Right lobe of liver (tissue), 6 donors: ENCODE measurements at regions not wholly inside any gene's neighbourhood (a gene's known extent, or its start where the extent isn't known, plus 50 kb on each side); places are given as distances from the start of the nearest gene placed in this dataset.

Experiments
- ATAC-seq, 4 donors: fragments of 200-7000 bp; cut with Tn5 transposase; one replicate each; pipeline ENCODE4 v1.9.1; 2020; ENCODE audit warnings: mild to moderate bottlenecking in 4 of 4, moderate library complexity in 4 of 4
- DNase-seq, 3 donors: peaks; one replicate each; pipeline ENCODE4 v3.0.0-alpha.2; 2020
- H3K27ac ChIP-seq, 3 donors: fragments of 200-600 bp; one replicate each; pipeline ENCODE4 v1.8.0; 2022
- H3K27me3 ChIP-seq, 2 donors: fragments of 200-600 bp; one replicate each; pipeline ENCODE4 v1.8.0; 2022
- H3K36me3 ChIP-seq, 4 donors: fragments of 200-600 bp; sonication (generic) in 1 of 4; one replicate each; pipeline versions ENCODE4 v1.5.1 to v1.8.0; 2017 to 2022; ENCODE audit warnings: control low read depth in 1 of 4
- H3K4me1 ChIP-seq, 4 donors: fragments of 200-600 bp; sonication (generic) in 1 of 4; one replicate each; pipeline versions ENCODE4 v1.5.1 to v1.8.0; 2017 to 2022; ENCODE audit warnings: control low read depth in 1 of 4
- H3K4me3 ChIP-seq, 3 donors: fragments of 200-600 bp; one replicate each; pipeline ENCODE4 v1.8.0; 2022
- H3K9me3 ChIP-seq, 4 donors: fragments of 200-600 bp; sonication (generic) in 1 of 4; one replicate each; pipeline versions ENCODE4 v1.5.1 to v1.8.0; 2017 to 2022; ENCODE audit warnings: control low read depth in 1 of 4
- POLR2A ChIP-seq: fragments of 450-650 bp; IDR thresholded peaks from one replicate; pipeline ENCODE4 v1.6.1; 2017; ENCODE audit warnings: antibody characterized with exemption, mild to moderate bottlenecking
- WGBS: methylation state at CpG from one replicate; pipeline ENCODE4 v1.1.6; 2018; ENCODE audit warnings: low coverage, low lambda C conversion rate; ENCODE audit not compliant: insufficient coverage; ENCODE audit errors: missing lambda C conversion rate; 5-methylcytosine and 5-hydroxymethylcytosine counted together
- intact Hi-C, 2 donors: fragments of 100-400 bp; cut with DNase I; formaldehyde crosslinking; loops; one replicate each; pipeline versions ENCODE4 v1.11.2 to v1.14.1; 2022
- TF ChIP-seq, protein P1 (sequence below), 4 donors: fragments of 200-600 bp in 3 of 4; fragments of 450-650 bp in 1 of 4; IDR thresholded peaks; one replicate each; pipeline versions ENCODE4 v1.5.1 to v1.8.0; 2016 to 2022; ENCODE audit warnings: antibody characterized with exemption in 4 of 4, mild to moderate bottlenecking in 2 of 4
- donor health status: DM: no; HTN: yes; CAD: no.
- donor health status: DM: no; HTN: no; CAD: no.
- donor health status: DM: no; HTN: no; CAD: no.
- donor health status: DM: no; HTN: yes; CAD: no.
- donor health status: DM: no; HTN: yes; CAD: no.

DNA sequence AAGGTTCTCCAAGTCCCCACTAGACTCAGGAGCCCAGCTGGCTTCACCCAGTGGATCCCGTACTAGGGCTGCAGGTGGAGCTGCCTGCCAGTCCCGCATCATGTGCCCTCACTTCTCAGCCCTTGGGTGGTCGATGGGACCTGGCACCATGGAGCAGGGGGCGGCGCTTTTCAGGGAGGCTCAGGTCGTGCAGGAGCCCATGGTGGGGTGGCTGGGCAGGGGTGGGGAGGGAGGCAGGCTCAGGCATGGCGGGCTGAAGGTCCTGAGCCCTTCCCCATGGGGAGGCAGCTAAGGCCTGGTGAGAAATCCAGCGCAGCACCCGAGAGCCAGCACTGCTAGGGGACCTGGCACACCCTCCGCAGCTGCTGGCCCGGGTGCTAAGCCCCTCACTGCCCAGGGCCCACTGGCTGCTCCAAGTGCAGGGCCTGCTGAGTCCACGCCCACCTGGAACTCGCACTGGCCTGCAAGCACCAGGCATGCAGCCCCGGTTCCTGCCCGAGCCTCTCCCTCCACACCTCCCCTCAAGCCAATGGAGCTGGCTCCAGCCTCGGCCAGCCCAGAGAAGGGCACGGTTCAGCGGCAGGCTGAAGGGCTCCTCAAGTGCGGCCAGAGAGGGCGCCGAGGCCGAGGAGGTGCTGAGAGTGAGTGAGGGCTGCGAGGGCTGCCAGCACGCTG, 72.7 kb upstream of the SLIT2 start:
- Histone ChIP-seq H3K4me3 (no peak overlapping the region), H3K27ac (no peak overlapping the region), H3K4me1 (no peaks in the 10 kb centered on the region), H3K9me3 (no peaks in the 10 kb centered on the region), H3K36me3 (no peaks in the 10 kb centered on the region), H3K27me3 (no peaks in the 10 kb centered on the region)
- TF ChIP-seq POLR2A: no peak
- TF ChIP-seq, protein P1, sequence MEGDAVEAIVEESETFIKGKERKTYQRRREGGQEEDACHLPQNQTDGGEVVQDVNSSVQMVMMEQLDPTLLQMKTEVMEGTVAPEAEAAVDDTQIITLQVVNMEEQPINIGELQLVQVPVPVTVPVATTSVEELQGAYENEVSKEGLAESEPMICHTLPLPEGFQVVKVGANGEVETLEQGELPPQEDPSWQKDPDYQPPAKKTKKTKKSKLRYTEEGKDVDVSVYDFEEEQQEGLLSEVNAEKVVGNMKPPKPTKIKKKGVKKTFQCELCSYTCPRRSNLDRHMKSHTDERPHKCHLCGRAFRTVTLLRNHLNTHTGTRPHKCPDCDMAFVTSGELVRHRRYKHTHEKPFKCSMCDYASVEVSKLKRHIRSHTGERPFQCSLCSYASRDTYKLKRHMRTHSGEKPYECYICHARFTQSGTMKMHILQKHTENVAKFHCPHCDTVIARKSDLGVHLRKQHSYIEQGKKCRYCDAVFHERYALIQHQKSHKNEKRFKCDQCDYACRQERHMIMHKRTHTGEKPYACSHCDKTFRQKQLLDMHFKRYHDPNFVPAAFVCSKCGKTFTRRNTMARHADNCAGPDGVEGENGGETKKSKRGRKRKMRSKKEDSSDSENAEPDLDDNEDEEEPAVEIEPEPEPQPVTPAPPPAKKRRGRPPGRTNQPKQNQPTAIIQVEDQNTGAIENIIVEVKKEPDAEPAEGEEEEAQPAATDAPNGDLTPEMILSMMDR (IDR thresholded peaks at IDR 0.05): no peak
- DNase-seq (peak in 1 of 3 donors; percentile 48), ATAC-seq (no peak)
- 86% methylated on average over 2 of the region's 24 CpGs for WGBS
- intact Hi-C loops: no loop called here

DNA sequence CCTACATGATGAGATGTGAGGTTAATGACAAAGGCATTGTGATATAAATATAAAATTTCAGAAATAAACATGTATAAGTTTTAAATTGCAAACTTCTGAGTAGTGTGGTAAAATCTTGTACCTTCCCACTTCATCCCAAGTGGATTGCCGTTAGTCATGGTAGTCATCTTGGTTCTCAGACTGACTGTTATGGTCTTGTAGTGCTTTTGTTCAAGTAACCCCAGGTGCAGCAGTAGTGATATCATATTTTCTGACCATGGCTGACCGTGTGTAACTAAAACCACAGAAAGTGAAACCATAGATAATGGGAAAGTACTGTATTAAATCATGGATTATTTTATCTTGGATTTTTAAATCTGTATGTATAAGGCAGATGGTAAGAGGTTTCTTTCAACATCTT, 74.8 kb upstream of the SLIT2 start:
- H3K9me3 ChIP-seq: no peaks in the 10 kb centered on the region
- H3K27me3 ChIP-seq: no peaks in the 10 kb centered on the region
- H3K4me3 ChIP-seq: no peak overlapping the region
- ATAC-seq (no peak), DNase-seq (no peak)
- no peaks in the 10 kb centered on the region for H3K36me3 ChIP-seq
- TF ChIP-seq, protein P1 (IDR thresholded peaks at IDR 0.05): no peak
- no peak for TF ChIP-seq POLR2A
- H3K4me1 ChIP-seq: no peaks in the 10 kb centered on the region
- 28% methylated on average over 2 of the region's 2 CpGs for WGBS
- H3K27ac ChIP-seq: no peak overlapping the region
- intact Hi-C loops: no loop called here

DNA sequence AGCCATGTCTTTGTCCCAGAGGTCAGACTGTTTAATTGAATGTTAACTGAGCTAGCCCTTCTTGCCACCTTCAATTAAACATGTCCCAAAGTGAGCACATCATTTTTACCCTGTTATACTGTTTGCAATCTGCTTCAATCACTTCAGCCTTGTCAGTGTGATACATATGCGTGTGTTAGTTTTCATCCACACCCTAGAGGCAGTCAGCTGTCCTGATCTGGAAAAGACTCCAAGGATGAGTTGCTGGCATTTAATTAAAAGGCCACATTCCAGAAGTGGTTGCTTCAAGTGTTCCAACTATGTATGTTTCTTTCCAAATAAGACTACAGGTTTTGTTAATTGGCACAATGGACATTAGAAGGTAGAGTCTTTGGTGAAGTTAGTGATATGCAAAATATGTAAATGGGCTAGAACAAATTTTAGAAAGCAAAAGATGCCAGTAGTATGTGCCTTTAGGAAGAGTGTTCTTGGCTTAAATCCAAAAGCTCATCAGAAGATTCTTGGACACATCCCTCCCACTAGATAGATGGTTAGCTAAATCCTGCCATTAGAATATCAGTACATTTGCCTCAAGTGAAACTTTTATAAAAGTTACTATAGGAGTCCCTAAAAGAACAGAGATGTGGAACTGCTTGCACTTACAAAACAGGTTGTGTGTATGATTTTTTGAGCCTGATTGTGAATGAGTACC, 79.5 kb upstream of the SLIT2 start:
- no peak overlapping the region for H3K27ac ChIP-seq
- no peak overlapping the region for H3K4me3 ChIP-seq
- ATAC-seq: no peak
- H3K36me3 ChIP-seq: no peaks in the 10 kb centered on the region
- intact Hi-C loops: no loop called here
- WGBS: 36% methylated on average over 1 of the region's 1 CpG
- no peak for DNase-seq
- H3K9me3 ChIP-seq: no peaks in the 10 kb centered on the region
- no peak for TF ChIP-seq POLR2A
- TF ChIP-seq, protein P1 (IDR thresholded peaks at IDR 0.05): no peak
- no peaks in the 10 kb centered on the region for H3K27me3 ChIP-seq
- H3K4me1 ChIP-seq: no peaks in the 10 kb centered on the region

DNA sequence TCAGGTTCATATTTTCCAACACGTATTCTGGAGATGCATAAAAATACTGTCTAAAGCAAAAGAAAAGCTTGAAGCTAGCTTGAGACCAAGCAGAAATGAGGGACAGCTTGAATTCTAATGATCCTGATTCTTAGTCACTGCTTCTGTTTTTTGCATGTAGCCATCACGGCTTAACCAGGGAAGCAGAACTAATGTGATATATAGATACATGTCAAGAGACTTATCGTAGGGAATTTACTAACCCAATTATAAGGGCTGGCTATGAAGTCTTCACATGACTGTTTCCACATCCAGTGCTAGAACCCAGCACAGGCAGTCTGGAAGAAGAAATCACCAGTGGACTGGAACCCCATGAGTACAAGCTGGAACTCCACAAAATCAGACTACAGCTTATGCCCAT, 85.2 kb upstream of the SLIT2 start:
- no peak for ATAC-seq
- Histone ChIP-seq H3K27me3 (no peaks in the 10 kb centered on the region), H3K36me3 (no peaks in the 10 kb centered on the region), H3K4me3 (no peak overlapping the region), H3K27ac (no peak overlapping the region), H3K4me1 (no peaks in the 10 kb centered on the region), H3K9me3 (no peaks in the 10 kb centered on the region)
- no peak for TF ChIP-seq POLR2A
- TF ChIP-seq, protein P1 (IDR thresholded peaks at IDR 0.05): no peak
- intact Hi-C loops: no loop called here
- WGBS: 36% methylated on average over 3 of the region's 3 CpGs
- no peak for DNase-seq
